Sigmoid colon (tissue), 6 donors: ENCODE measurements at regions not wholly inside any gene's neighbourhood (a gene's known extent, or its start where the extent isn't known, plus 50 kb on each side); places are given as distances from the start of the nearest gene placed in this dataset.
"Not testable (repeated sequence)": the region's sequence is repeated elsewhere in the genome, so short reads cannot be mapped to it uniquely, and the experiment has no call there.

Experiments used
- DNase-seq: peaks from one replicate; pipeline ENCODE4 v3.0.0-alpha.2; 2019
- H3K27ac ChIP-seq, 4 donors: fragments of 200-600 bp; sonication (generic); one replicate each; pipeline ENCODE4 v1.5.1; 2016 to 2019; ENCODE audit warnings: mild to moderate bottlenecking in 1 of 4
- H3K27me3 ChIP-seq, 3 donors: fragments of 200-600 bp; sonication (generic); one replicate each; pipeline ENCODE4 v1.5.1; 2019; ENCODE audit warnings: mild to moderate bottlenecking in 1 of 3
- H3K36me3 ChIP-seq, 4 donors: fragments of 200-600 bp; sonication (generic); one replicate each; pipeline ENCODE4 v1.5.1; 2016 to 2019
- H3K4me1 ChIP-seq, 4 donors: fragments of 200-600 bp; sonication (generic); one replicate each; pipeline ENCODE4 v1.5.1; 2017 to 2019
- H3K4me3 ChIP-seq, 4 donors: fragments of 200-600 bp; sonication (generic); one replicate each; pipeline ENCODE4 v1.5.1; 2017 to 2019; ENCODE audit warnings: mild to moderate bottlenecking in 2 of 4, moderate library complexity in 1 of 4
- H3K9me3 ChIP-seq, 4 donors: fragments of 200-600 bp in 3 of 4; sonication (generic) in 3 of 4; one replicate each; pipeline versions ENCODE4 v1.5.1 to v1.6.1; 2013 to 2019
- CTCF ChIP-seq, 4 experiments: fragments of 450-650 bp in 3 of 4; fragments of 200-600 bp in 1 of 4; IDR thresholded peaks; one replicate each; pipeline ENCODE4 v1.5.1; 2016 to 2019; ENCODE audit warnings: antibody characterized with exemption in 4 of 4, mild to moderate bottlenecking in 3 of 4, moderate library complexity in 2 of 4
- EP300 ChIP-seq, 4 donors: sonication (generic); formaldehyde crosslinking; IDR thresholded peaks; one replicate each; pipeline ENCODE4 v1.6.1; 2017; ENCODE audit warnings: antibody characterized with exemption in 4 of 4
- POLR2A ChIP-seq, 2 donors: fragments of 450-650 bp; IDR thresholded peaks; one replicate each; pipeline ENCODE4 v1.6.1; 2016; ENCODE audit warnings: antibody characterized with exemption in 2 of 2, mild to moderate bottlenecking in 2 of 2, moderate library complexity in 2 of 2
- POLR2AphosphoS5 ChIP-seq, 4 donors: sonication (generic); formaldehyde crosslinking; IDR thresholded peaks; one replicate each; pipeline ENCODE4 v1.6.1; 2017; ENCODE audit warnings: antibody characterized with exemption in 4 of 4
- WGBS, 2 donors: extraction: QIAGEN DNeasy Blood & Tissue Kit; methylation state at CpG; one replicate each; pipeline ENCODE4 v1.1.7; 2013; 5-methylcytosine and 5-hydroxymethylcytosine counted together
- intact Hi-C: fragments of 100-400 bp; cut with DNase I; formaldehyde crosslinking; loops from one replicate; pipeline ENCODE4 v1.15.1; 2023
- donor health status: healthy with polysubstance abuse.
- donor health status: healthy.

- H3K36me3 ChIP-seq, intact Hi-C loops, DNase-seq, H3K4me1 ChIP-seq, H3K27ac ChIP-seq, H3K27me3 ChIP-seq, H3K9me3 ChIP-seq, H3K4me3 ChIP-seq: not testable (repeated sequence)
- WGBS, 2 donors = 33 to 63% methylated on average over 1 of the region's 2 CpGs
Observed at GRCh38 chr5:34371417-34371816, 284.7 kb upstream of the RAI14 start.

- intact Hi-C loops, H3K27me3 ChIP-seq, H3K4me3 ChIP-seq, DNase-seq, H3K4me1 ChIP-seq, H3K36me3 ChIP-seq, H3K27ac ChIP-seq, H3K9me3 ChIP-seq: not testable (repeated sequence)
- 0 to 42% methylated on average over 1 of the region's 1 CpG for WGBS, 2 donors
Observed at GRCh38 chr5:34371817-34372216, 284.3 kb upstream of the RAI14 start.

- DNase-seq, H3K4me1 ChIP-seq, H3K27me3 ChIP-seq, H3K9me3 ChIP-seq, intact Hi-C loops, H3K36me3 ChIP-seq, H3K4me3 ChIP-seq, H3K27ac ChIP-seq: not testable (repeated sequence)
- 37 to 70% methylated on average over 4 of the region's 5 CpGs for WGBS, 2 donors
Observed at GRCh38 chr5:34372739-34373138, 283.4 kb upstream of the RAI14 start.

GRCh38 chr5:34377651-34378050 is 278.5 kb upstream of the RAI14 start:
- 30 to 36% methylated on average over 2 of the region's 2 CpGs for WGBS, 2 donors
- intact Hi-C loops = not testable (repeated sequence)

GRCh38 chr5:34378498-34378897 is 277.6 kb upstream of the RAI14 start:
- H3K4me3 ChIP-seq, intact Hi-C loops, H3K36me3 ChIP-seq, DNase-seq, H3K9me3 ChIP-seq, H3K27me3 ChIP-seq, H3K4me1 ChIP-seq, H3K27ac ChIP-seq: not testable (repeated sequence)
- WGBS, 2 donors = 63 to 94% methylated on average over 2 of the region's 2 CpGs

More at GRCh38 chr5:34377651-34378050, 278.5 kb upstream of the RAI14 start:
- not testable (repeated sequence) for H3K4me1 ChIP-seq, H3K27me3 ChIP-seq, H3K9me3 ChIP-seq, H3K4me3 ChIP-seq, H3K36me3 ChIP-seq, H3K27ac ChIP-seq, DNase-seq

GRCh38 chr5:34388754-34389153 is 267.4 kb upstream of the RAI14 start:
- intact Hi-C loops, H3K9me3 ChIP-seq, H3K4me3 ChIP-seq, DNase-seq, H3K27me3 ChIP-seq, H3K4me1 ChIP-seq, H3K27ac ChIP-seq, H3K36me3 ChIP-seq: not testable (repeated sequence)
- 42 to 48% methylated on average over 3 of the region's 3 CpGs for WGBS, 2 donors

- Histone ChIP-seq H3K4me3 (no peak overlapping the region), H3K4me1 (no peaks in the 10 kb centered on the region), H3K9me3 (no peaks in the 10 kb centered on the region), H3K27me3 (no peaks in the 10 kb centered on the region), H3K27ac (no peak overlapping the region), H3K36me3 (no peaks in the 10 kb centered on the region)
- TF ChIP-seq CTCF (IDR thresholded peaks at IDR 0.05) (no peak), EP300 (IDR thresholded peaks at IDR 0.05) (no peak)
- no peak for DNase-seq
- intact Hi-C loops = no loop called here
Observed at GRCh38 chr5:34409373-34409772, 246.8 kb upstream of the RAI14 start.

- no peak for TF ChIP-seq EP300 (IDR thresholded peaks at IDR 0.05)
- no peak for TF ChIP-seq POLR2AphosphoS5 (IDR thresholded peaks at IDR 0.05)
- TF ChIP-seq CTCF (IDR thresholded peaks at IDR 0.05) = no peak
- TF ChIP-seq POLR2A (IDR thresholded peaks at IDR 0.05) = no peak
- Histone ChIP-seq H3K36me3 (no peaks in the 10 kb centered on the region), H3K4me1 (no peaks in the 10 kb centered on the region), H3K27me3 (no peaks in the 10 kb centered on the region), H3K27ac (no peak overlapping the region), H3K4me3 (no peak overlapping the region), H3K9me3 (no peaks in the 10 kb centered on the region)
- 80 to 89% methylated on average over 2 of the region's 2 CpGs for whole genome bisulfite sequencing, 2 donors
- intact Hi-C loops = no loop called here
- no peak for DNase-seq
Observed at GRCh38 chr5:34410411-34411139, 245.6 kb upstream of the RAI14 start.
